Erythroblast (primary cell): ENCODE measurements at regions not wholly inside any gene's neighbourhood (a gene's known extent, or its start where the extent isn't known, plus 50 kb on each side); places are given as distances from the start of the nearest gene placed in this dataset.

ENCODE experiments used
- DNase-seq, 2 experiments: peaks; one replicate each; lab custom pipeline; 2025; lab: John Stamatoyannopoulos, UW
- GATA1 ChIP-seq: IDR thresholded peaks from 2 replicates; pipeline ENCODE4 v1.6.1; 2011; ENCODE audit warnings: low read depth, mild to moderate bottlenecking, control low read depth, low read length, moderate library complexity
- POLR2A ChIP-seq: IDR thresholded peaks from 2 replicates; pipeline ENCODE4 v1.6.1; 2011; ENCODE audit warnings: mild to moderate bottlenecking, low read length

- no peak for TF ChIP-seq POLR2A
- TF ChIP-seq GATA1 = no peak
- no peak for DNase-seq
These were observed 879.9 kb upstream of the LRRN3 start for GRCh38 chr7:110210941-110211608.

GRCh38 chr7:110224643-110225042 is 866.3 kb upstream of the LRRN3 start:
- no peak for DNase-seq

GRCh38 chr7:110246118-110246517 is 844.8 kb upstream of the LRRN3 start:
- no peak for DNase-seq
- TF ChIP-seq GATA1 (no peak), POLR2A (no peak)

More at GRCh38 chr7:110224643-110225042, 866.3 kb upstream of the LRRN3 start:
- TF ChIP-seq POLR2A (no peak), GATA1 (no peak)

- no peak for TF ChIP-seq POLR2A
These were observed 837.8 kb upstream of the LRRN3 start for GRCh38 chr7:110253093-110253492.

GRCh38 chr7:110257673-110258072 is 833.3 kb upstream of the LRRN3 start:
- DNase-seq = no peak

More at GRCh38 chr7:110253093-110253492, 837.8 kb upstream of the LRRN3 start:
- DNase-seq = no peak

GRCh38 chr7:110262251-110262650 is 828.7 kb upstream of the LRRN3 start:
- TF ChIP-seq GATA1 (no peak), POLR2A (no peak)
- no peak for DNase-seq

More at GRCh38 chr7:110257673-110258072, 833.3 kb upstream of the LRRN3 start:
- TF ChIP-seq GATA1 = no peak
- TF ChIP-seq POLR2A = no peak

- TF ChIP-seq POLR2A (no peak), GATA1 (no peak)
- DNase-seq = no peak
These were observed 826.6 kb upstream of the LRRN3 start for GRCh38 chr7:110264288-110264687.

GRCh38 chr7:110281362-110281761 is 809.6 kb upstream of the LRRN3 start:
- TF ChIP-seq POLR2A (no peak), GATA1 (no peak)
- DNase-seq = no peak

- DNase-seq = no peak
- TF ChIP-seq GATA1 (no peak), POLR2A (no peak)
These were observed 807.9 kb upstream of the LRRN3 start for GRCh38 chr7:110283056-110283455.

- TF ChIP-seq GATA1 (no peak), POLR2A (no peak)
These were observed 799.5 kb upstream of the LRRN3 start for GRCh38 chr7:110291430-110291829.

GRCh38 chr7:110296321-110296720 is 794.6 kb upstream of the LRRN3 start:
- no peak for TF ChIP-seq POLR2A
- TF ChIP-seq GATA1 = no peak
- DNase-seq = no peak

More at GRCh38 chr7:110291430-110291829, 799.5 kb upstream of the LRRN3 start:
- no peak for DNase-seq

GRCh38 chr7:110307776-110308175 is 783.2 kb upstream of the LRRN3 start:
- no peak for DNase-seq
- TF ChIP-seq GATA1 (no peak), POLR2A (no peak)

- DNase-seq = no peak
These were observed 782.1 kb upstream of the LRRN3 start for GRCh38 chr7:110308791-110309190.

GRCh38 chr7:110309941-110310340 is 781.0 kb upstream of the LRRN3 start:
- TF ChIP-seq POLR2A = no peak
- TF ChIP-seq GATA1 = no peak
- no peak for DNase-seq

More at GRCh38 chr7:110308791-110309190, 782.1 kb upstream of the LRRN3 start:
- TF ChIP-seq GATA1 = no peak
- no peak for TF ChIP-seq POLR2A

- TF ChIP-seq GATA1 = no peak
- no peak for TF ChIP-seq POLR2A
- no peak for DNase-seq
These were observed 779.4 kb upstream of the LRRN3 start for GRCh38 chr7:110311556-110311955.
